CD4-positive, alpha-beta T cell treated with Interleukin-6 at 100 ng/mL for 8 hours (primary cell): ENCODE measurements at regions not wholly inside any gene's neighbourhood (a gene's known extent, or its start where the extent isn't known, plus 50 kb on each side); places are given as distances from the start of the nearest gene placed in this dataset.

ENCODE experiments used
- DNase-seq: peaks from one replicate; pipeline ENCODE4 v3.0.0-alpha.2; 2020; ENCODE audit warnings: mixed read lengths, low spot score

DNA sequence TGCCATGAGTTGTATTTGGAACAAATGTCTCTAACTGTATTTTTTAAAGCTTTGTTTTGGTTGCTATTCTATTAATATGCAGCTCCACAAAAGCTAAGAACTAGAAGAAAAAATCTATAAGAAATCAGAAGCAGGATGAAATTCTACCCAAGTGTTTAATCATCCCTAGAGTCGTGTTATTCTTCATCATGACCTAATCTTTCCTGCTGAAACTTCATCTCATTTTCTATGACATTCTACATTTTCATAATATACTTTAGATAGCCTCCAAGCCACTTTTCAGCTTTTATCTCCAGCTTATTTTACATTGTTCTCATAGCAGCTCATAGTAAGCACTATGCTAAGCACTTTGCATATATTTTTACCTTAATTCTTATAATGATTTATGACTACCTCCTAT, 302.8 kb downstream of the FOXO1 start:
- DNase-seq: no peak

DNA sequence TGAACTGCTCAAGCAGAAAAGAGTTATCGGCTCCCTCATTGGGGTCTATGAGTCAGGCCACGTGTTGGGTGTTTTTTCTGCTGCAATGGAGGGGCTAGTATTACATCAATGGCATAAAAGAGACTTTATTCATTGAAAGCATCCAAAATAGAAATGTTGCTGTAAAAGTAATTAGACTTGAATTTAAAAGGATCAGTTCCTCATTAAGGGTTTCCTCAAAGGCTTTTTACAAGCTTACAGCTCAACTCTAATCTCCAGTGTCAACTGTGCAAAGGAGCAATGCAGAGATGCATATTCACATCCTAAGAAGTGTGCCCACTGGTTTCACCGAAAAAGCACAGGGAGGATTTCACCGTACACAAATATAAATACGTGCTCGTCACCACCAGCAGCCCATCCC, 300.3 kb downstream of the FOXO1 start:
- no peak for DNase-seq

GRCh38 chr13:40368127-40368891, 298.1 kb downstream of the FOXO1 start:
- no peak for DNase-seq

- no peak for DNase-seq
Observed at GRCh38 chr13:40370661-40371060, 295.8 kb downstream of the FOXO1 start.

GRCh38 chr13:40371531-40372125, 294.8 kb downstream of the FOXO1 start:
- no peak for DNase-seq

DNA sequence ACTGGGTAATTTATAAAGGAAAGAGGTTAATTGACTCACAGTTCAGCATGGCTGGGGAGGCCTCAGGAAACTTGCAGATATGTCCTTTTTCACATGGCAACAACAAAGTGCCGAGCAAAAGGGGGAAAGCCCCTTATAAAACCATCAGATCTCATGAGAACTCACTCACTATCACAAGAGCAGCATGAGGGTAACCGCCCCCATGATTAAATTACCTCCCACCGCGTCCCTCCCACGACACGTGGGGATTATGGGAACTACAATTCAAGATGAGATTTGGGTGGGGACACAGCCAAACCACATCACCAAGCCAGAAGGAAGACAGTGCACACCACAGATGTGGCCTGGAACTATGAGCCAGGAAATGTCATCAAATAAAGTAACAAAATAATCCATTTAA, 292.8 kb downstream of the FOXO1 start:
- DNase-seq: peak; percentile 6

DNA sequence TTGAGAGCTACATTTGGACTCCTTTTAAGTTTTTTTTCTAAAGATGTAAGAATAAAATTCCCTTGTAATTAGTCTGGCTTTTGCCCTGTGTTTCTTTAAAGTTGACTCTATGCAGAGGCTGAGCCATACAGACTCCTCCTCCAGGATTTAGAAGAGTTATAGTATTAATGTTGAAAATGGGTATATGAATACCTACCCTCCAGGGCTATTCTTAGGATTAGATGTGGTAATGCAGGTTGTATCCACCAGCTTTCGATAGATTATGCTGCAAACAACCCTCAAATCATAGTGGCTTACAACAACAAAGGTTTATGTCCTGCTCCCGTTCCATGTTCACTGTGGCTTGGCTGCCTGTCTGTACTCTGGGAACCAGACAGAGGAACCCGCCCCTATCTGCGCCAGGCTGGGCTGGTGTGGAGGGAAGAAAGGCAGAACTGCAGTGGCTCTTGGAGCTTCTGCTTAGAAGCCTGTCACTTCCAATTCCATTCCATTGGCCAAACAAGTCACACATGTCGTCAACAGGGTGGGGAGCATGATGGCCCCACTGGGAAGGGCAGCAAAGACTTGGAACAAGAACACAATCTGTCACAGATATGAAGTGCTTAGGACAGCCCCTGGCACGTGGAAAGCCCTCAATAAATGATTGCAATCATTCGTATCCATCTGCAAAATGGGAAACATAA, 290.8 kb downstream of the FOXO1 start:
- no peak for DNase-seq

GRCh38 chr13:40376296-40376849, 290.1 kb downstream of the FOXO1 start:
- DNase-seq: no peak

DNA sequence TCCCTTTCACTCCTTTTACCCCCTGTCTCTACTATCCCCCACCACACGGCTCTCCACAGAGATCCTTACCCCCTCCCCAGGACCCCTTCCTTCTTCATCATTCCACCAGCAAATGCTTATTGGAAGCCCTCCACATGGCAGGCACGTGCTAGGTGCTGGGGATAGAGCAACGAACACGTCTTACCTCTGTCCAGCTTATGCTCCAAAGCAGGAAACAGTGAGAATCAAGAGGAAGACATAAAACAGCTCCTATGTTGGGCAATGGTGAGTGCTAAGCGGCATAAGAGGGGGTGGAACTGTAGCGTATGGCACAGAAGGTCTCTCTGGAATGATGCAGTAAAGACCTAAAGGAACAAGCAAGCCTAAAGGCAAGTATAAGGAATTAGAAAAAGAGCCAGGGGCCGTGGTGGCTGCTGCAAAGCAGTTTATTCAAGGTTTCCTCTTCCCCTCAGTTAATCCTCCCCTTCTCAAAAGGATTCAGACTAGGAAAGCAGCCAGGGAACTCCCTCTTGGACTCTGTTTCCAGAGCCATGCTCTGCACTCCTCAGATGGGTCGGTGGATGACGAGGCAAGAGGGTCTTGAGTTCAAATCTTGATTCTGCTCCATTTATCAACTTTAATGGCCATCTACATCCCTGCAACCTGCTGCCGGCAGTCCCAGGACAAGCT, 289.4 kb downstream of the FOXO1 start:
- DNase-seq: no peak

DNA sequence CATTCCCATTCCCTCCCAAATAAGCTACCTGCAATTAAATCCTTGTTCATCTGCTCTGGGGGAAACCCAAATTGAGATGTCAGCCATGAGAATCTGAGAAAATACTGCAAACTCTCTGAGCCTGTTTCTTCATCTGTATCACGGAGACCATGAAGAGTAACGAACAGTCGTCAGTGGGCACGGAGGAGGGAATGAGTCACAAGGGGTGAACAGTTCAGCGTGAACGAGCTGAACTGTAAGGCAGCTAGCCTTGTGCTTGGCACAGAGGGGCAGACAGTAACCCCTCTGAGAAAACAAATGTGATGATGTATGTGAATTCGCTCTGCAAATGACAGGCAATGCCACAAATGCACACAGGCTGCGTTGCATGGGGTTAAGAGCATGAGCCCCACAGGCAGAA, 288.7 kb downstream of the FOXO1 start:
- no peak for DNase-seq

DNA sequence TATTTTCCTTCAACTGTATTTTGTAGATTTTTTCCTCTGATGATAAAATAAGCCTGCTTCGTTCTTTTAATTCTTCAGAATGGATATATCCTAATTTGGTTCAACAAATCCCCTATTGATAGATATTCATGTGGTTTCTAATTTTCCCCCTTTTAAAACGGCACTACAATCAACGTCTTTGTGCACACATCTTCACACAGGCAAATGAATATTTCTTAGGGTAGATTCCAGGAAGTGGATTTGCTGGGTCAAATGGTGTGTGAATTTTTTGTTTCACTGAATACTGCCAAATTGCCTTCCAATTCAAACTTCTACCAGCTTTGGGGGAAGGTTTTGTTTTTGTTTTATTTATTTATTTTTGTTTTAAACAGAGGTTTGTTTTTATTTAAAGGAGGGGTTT, 287.2 kb downstream of the FOXO1 start:
- DNase-seq: no peak

DNA sequence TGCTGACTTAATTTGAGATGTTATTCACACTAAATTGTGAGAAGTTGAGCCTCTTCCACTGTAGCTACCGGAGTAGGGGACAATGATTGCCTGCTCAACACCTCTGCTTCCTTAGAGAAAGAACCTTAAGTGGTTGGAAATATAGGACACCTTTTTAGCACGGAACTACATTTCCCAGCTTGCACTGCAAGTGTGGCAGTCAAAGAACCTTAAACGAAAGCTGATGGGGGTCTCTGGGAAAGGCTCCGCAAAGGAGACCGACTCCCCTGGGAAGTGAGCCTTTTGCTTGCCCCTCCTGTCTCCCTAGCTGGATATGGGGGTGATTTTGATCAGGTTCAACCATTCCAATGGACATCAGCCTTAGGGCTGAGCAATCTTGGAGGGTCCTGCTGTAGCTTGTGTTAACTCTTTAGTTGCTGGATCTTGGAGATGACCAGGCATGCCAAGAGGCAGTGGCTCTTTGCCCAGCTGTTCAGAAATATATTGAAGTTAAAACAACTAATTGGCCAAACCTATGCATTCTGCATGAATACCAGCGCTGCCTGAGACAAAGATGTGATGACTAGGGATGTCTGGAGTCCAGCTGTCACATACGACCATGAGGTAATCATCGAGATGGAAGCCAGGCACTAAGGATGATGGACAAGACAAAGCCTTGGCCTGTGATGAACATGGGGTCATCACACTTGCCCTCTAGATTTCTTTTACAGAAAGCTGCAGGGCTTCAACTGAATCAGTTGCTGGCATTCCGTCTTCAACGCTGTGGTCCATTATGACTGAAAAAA, 286.5 kb downstream of the FOXO1 start:
- DNase-seq: no peak

GRCh38 chr13:40381935-40382764, 284.3 kb downstream of the FOXO1 start:
- no peak for DNase-seq

DNA sequence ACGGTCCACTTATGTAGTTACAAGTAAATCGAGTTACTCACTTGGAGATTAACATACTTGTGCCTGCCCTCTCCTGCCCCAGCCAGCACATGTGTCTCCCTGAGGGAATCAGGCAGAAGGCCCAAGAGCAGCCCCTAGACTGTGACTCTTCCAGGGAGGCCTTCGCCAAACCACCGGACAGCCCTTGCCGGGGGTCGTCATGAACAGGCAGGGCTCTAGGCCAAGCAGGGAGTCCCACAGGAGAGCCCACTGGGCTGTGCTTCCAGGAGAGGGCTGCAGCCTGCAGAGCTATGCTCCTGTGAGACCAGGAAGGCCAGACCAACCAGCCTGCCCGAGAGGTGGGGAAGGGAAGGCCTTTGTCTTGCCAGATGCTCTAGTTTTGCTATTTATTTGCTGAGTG, 283.3 kb downstream of the FOXO1 start:
- DNase-seq: no peak

DNA sequence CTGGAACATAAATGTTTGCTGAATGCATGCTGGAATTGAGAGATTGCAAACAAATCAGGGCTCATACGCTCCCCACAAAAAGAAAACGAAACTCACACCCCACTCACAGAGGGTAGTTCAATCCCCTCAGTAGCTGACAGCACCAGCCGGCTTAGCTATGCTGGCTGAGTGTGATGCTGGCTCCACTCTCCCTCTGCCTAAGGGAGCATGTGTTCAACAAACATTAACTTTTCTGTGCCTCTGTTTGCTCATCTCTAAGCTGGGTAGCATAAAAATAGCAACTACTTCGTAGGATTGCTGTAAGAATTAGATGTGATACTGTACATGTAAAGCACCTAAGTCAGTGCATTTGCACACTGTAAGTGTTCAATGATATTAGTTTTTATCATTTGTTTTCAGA, 282.6 kb downstream of the FOXO1 start:
- no peak for DNase-seq

DNA sequence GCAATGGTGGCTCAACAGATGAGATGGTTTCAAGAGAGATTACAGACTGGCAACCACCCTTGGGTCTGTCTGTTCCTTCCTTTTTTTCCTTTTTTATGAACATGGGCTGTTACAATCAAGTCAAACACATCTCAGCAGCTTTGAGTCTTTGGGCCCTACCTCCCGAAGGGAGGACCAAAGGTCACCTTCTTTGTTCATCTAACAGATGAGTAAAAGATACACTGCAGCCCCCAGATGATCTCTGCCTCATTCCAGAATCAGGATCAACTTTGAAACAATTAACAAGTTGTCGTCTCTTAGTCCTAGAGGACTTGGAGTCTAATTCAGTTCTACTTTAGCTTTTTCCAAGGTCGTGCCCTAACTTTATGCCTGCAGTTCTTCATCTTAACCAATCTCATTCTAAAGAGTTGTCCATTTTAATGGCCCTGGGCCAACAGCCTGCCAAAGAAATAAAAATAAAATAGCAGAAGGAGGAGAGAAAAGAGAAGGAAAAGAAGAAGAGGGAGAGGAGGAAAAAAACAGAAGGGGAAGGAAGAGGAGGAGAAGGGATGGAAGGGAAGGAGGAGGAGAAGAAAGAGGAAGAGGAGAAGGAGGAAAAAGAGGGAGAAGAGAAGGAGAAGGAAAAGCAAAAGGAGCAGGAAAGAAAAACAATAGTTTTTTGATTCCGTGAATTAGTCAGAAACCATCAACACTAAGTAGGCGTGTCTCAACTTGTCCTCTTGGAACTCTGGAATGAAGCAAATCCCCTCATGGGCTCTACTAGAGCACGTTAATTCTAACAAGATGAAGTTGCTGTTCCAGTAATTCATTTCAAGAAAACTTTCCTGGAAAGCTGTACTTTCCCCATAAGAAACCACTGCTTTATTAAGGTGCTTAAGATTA, 281.2 kb downstream of the FOXO1 start:
- DNase-seq: no peak

GRCh38 chr13:40385858-40386180, 280.6 kb downstream of the FOXO1 start:
- DNase-seq: no peak

DNA sequence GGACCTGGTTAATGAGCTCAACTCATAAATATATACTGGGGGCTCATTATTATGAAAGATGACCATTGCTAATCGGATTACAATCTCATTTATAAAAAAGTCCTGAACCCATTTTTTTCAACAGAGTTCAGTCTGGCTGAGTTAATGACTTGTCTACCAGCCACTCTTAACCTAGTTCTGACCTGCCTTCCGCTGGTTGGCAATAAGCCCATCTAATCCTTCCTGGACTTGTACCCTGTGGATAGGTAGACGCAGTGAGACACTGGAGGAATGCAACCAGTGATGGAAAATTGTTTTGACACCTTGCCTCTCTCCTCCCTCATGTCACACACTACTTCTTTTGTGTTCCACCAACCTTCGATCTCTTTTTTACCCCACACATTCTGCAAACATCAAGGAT, 279.9 kb downstream of the FOXO1 start:
- DNase-seq: no peak

- no peak for DNase-seq
Observed at GRCh38 chr13:40387775-40388174, 278.7 kb downstream of the FOXO1 start.

GRCh38 chr13:40388617-40389016, 277.8 kb downstream of the FOXO1 start:
- DNase-seq: peak; percentile 92
